UCSD-AML1 (cell line): ENCODE measurements at regions not wholly inside any gene's neighbourhood (a gene's known extent, or its start where the extent isn't known, plus 50 kb on each side); places are given as distances from the start of the nearest gene placed in this dataset.

Experiments
- DNase-seq: peaks from one replicate; lab custom pipeline; 2025; ENCODE audit not compliant: unreplicated experiment; lab: John Stamatoyannopoulos, UW

GRCh38 chr1:209383907-209384709 is 199.4 kb upstream of the CAMK1G start:
- no peak for DNase-seq

DNA sequence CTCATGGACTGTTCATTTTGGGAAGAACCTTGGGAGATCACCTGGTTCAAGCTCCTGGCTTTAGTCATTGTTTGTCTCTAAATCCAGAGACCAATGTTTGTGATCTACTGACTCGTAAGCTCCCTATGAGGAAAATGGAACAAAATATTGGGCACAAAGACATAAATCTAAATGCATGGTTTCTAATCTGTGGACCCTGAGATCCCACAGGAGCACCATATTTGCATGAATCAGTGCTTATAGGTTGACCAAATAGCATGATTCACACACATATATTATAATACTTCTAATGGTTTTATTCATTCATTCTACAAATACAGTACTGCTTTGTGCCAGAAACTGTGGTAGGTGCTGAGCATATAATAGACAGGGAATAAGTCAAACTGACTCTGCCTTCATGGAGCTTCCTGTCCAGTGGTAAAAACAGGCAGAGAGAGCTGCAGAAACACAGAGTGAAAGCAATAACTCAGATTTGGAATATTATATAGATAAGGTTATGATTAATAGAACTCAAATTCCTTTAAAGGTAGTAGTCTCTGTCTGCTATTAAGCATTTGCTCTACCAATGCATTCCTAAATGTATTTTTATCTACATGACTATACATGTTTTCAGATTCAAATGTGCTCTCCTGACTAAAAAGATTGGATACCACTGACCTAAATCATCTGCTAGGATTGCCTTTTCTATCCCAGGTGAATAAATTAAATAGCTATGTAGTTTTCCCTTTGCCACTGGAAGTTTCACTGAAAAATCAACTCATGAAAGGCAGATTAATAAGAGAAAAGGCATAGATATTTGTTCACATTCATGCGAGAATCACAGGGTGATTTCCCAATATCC is 198.6 kb upstream of the CAMK1G start:
- no peak for DNase-seq

GRCh38 chr1:209386156-209386555 is 197.4 kb upstream of the CAMK1G start:
- no peak for DNase-seq

DNA sequence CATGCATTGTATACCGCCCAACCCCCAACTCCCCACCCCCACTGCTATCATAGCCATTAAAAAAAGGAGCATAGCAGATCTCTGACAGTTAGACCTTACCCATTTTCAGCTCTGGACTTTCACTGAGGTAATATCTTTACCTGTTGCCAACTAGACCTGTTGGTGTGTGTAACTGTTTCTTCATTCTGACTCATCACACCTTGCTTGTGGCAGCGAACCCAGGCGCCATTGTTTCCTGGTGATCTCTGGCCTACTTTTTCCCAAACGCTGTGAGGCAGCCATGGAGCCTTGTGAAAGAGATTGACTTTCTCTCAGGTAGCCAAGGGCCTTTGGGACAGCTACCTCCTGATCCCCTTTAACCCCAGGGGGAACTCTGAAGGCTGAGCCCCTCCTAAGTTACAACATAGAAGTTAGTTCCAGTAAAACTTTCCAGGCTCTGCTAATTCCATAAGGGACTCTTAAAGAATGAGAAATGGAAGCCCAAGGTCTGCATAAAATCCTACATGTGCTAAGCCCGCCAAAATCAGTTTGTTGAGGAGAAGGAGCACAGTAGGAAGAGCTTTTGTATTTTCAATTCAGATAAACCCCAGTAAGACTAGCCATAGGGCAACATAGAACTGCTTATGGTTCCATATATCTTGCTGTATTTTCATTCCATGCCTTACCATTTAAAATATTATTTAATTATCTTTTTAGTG is 196.1 kb upstream of the CAMK1G start:
- no peak for DNase-seq

DNA sequence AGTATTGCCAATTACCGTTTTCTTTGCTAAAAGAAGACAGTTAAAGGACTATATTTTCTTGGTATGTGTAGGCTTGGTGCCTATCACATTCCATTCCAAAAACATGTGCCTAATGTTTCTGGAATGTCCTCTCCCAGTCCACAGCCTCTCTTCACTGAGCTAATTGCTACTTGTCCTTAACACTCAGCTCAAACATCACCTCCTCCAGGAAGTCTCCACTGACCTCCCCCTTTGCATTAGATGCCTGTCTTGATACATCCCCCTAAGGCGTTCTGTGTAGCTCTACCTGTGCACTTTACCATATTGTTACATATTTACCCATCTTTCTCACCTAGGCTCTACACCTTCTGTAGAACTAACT is 195.6 kb upstream of the CAMK1G start:
- no peak for DNase-seq

DNA sequence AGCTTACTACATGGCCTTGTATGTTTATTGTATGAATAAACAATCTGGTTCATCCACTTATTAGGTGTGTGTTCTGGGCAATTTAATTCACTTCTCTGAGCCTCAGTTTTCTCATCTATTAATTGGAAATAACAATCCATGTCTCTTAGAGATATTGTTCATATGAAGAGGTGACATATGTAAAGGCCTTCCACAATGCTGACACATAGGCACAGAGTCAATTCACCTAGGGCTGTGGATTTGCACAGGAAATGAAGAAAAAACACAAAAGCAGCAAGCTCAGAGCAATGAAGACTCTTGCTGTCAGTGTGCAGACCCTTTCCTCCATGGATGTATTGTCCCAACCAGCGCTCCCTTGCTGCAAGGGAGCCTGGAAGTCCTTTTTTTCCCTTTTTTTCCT is 195.2 kb upstream of the CAMK1G start:
- DNase-seq, result no peak

- no peak for DNase-seq
Measured at GRCh38 chr1:209389258-209389657, 194.3 kb upstream of the CAMK1G start.

DNA sequence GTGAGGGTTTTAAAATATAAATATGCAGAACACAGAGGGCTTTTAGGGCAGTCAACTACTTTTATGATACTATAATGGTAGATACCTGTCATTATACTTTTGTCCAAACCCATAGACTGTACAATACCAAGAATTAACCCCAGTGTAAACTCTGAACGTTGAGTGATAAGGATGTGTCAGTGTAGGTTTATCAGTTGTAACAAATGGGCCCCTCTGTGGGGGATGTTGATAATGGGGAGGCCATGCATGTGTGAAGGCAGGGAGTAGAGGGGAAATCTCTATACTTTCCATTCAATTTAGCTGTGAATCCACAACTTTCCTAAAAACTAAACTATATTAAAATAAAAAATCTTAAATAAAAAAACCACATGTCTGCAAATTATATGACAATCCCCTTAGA is 193.5 kb upstream of the CAMK1G start:
- no peak for DNase-seq

- no peak for DNase-seq
Measured at GRCh38 chr1:209390764-209391163, 192.8 kb upstream of the CAMK1G start.

DNA sequence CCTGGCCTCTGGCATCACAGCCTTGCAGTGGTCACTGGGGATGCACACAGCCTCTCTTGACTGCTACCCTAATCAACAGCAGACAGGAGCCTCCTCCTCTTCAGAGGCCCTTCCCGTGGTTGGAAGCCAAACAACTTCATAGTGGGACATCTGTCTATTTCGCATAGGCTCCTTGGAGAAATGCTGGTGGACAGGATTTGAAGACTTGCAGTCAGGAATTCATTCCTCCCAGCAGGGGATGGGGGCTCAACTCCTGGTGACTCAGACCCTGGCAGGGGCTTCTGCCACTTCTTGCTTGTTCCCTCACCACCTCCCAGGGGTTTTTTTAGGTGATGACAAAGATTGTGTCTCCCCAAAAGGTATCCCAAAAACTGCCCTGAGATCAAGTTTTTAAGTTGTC is 191.7 kb upstream of the CAMK1G start:
- no peak for DNase-seq

DNA sequence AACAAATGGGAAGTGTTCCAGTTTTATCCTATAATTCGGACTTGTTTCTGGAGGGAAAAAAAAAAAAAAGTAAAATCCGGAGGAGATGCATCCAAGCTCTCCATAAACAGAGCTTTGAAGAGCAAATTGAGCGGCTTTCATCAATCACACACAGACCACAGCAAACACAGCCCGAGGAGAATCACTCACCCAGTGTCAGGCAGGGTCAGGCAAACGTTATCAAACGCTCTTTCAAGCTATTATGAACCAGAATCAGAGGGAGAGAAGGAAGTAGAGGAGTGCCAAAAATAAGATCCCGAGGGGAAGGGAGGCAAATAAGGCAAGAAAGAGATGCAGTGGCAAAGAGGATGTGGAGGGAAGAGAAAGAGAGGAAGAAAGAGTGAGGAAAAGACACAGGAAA is 188.3 kb upstream of the CAMK1G start:
- DNase-seq, result no peak

GRCh38 chr1:209397371-209397770 is 186.1 kb upstream of the CAMK1G start:
- DNase-seq, result no peak

DNA sequence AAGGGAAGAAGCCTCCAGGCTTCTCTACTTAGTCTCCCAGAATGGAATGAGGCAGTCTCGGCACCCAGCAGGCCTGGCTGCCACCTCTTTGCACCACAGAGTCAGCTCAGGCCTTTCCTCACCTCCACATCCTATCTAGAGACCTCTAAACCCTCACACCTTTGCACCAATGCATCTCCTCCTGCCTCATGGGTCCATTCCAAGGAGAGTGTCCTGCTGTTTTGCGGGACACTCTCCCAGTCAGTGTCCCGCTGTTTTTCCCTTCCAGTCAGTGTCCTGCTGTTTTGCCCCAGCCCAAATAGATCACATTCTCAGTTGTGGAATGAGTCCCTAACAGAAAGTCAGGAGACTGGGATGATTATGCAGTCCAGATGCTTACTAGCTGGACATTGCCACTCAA is 185.6 kb upstream of the CAMK1G start:
- DNase-seq, result no peak

- no peak for DNase-seq
Measured at GRCh38 chr1:209398313-209398991, 185.1 kb upstream of the CAMK1G start.

- no peak for DNase-seq
Measured at GRCh38 chr1:209399800-209400199, 183.7 kb upstream of the CAMK1G start.

DNA sequence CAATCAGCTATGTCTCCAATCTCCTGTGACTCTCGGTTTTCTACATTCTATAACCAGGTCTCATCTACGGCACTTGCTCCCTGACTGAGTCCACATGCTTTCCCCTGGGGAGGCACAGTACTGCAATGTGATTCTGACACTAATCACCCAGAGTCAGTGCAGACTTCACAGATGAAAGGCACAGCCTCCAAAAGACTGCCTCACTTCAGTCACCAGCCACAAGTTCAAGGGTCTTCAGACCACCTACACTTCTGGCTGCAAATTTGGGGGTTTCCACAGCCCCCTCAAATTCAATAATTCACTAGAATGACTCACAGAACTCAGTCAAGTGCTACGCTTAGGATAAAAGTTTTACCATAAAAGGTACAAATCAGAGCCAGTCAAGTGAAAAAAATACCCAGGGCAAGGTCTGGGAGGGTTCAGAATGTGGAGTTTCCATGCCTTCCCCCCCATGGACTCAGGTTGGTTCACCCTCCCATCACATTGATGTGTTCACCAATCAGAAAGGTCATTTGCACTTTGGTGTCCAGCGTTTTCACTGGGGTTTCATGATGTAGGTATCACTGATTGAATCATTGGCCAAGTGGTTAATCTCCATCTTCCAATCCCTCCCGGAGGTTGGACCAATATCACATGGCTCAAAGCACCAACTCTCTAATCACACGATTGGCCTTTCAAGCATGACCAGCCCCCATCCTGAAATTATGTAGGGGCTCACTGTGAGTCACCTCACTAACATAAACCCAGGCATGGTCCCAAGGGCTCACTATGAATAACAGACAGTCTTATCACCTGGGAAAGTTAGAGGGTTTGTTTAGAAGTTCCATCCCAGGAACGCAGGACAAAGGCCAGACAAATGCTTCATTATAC is 182.9 kb upstream of the CAMK1G start:
- no peak for DNase-seq

DNA sequence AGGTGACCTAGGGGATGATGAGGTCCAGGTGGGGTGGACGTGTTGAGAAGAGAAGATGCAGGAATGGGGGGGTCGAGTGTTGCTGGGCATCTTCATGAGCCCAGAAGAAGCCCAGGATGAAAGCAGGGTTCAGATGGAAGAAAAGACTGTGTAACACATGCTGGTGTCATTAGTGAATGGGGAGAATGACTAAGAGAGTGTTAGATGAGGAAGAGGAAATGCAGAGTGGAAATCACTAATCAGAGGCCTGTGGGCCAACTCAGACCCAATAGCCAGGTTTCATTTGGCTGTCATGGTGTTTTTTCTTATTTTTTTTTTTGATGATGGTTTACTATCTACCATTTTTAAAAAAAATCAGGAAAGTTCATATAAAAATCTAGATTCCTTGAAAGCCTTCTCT is 180.8 kb upstream of the CAMK1G start:
- DNase-seq, result no peak

GRCh38 chr1:209403921-209404320 is 179.6 kb upstream of the CAMK1G start:
- DNase-seq, result no peak

- no peak for DNase-seq
Measured at GRCh38 chr1:209404577-209404976, 178.9 kb upstream of the CAMK1G start.

- DNase-seq, result no peak
Measured at GRCh38 chr1:209405183-209405814, 178.2 kb upstream of the CAMK1G start.
